ENCODE measurements at regions not wholly inside any gene's neighbourhood (a gene's known extent, or its start where the extent isn't known, plus 50 kb on each side); places are given as distances from the start of the nearest gene placed in this dataset.

DNA sequence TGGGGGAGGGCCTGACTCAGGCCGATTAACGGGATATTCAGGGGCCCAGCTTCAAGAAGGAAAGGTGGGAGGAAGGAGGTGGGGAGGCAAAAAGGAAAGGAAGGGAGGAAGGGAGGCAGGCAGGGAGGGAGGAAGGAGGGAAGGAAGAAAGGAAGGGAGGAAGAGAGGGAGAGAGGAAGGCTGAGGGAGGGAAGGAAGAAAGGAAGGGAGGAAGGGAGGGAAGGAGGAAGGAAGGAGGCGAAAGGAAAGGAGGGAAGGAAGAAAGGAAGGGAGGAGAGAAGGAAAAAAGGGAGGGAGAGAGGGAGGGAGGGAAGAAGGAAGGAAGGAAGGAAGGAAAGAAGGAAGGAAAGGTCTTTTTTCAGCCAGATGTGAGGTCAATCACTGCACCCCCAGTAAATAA lies 85.3 kb downstream of the C1QL2 start:
- Histone ChIP-seq H3K9me3 (no peaks in the 10 kb centered on the region), H3K27me3 (peaks cover 0 to 44% (median 0%) of the 10 kb centered on the region in 4 donors), H3K4me1 (no peaks in the 10 kb centered on the region), H3K4me3 (no peak overlapping the region), H3K36me3 (no peaks in the 10 kb centered on the region), H3K27ac (replicated peaks in 1 of 4) (no peak overlapping the region)
- TF ChIP-seq POLR2A (IDR thresholded peaks at IDR 0.05; ENCODE audit: low read depth) (no peak), POLR2AphosphoS5 (IDR thresholded peaks at IDR 0.05) (no peak), EP300 (IDR thresholded peaks at IDR 0.05) (no peak)
- TF ChIP-seq, protein P1, sequence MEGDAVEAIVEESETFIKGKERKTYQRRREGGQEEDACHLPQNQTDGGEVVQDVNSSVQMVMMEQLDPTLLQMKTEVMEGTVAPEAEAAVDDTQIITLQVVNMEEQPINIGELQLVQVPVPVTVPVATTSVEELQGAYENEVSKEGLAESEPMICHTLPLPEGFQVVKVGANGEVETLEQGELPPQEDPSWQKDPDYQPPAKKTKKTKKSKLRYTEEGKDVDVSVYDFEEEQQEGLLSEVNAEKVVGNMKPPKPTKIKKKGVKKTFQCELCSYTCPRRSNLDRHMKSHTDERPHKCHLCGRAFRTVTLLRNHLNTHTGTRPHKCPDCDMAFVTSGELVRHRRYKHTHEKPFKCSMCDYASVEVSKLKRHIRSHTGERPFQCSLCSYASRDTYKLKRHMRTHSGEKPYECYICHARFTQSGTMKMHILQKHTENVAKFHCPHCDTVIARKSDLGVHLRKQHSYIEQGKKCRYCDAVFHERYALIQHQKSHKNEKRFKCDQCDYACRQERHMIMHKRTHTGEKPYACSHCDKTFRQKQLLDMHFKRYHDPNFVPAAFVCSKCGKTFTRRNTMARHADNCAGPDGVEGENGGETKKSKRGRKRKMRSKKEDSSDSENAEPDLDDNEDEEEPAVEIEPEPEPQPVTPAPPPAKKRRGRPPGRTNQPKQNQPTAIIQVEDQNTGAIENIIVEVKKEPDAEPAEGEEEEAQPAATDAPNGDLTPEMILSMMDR (IDR thresholded peaks at IDR 0.05) = no peak
- WGBS = 25% methylated on average over 3 of the region's 3 CpGs
- intact Hi-C loops (cut with DNase I) = no loop called here
- DNase-seq (ENCODE audit: extremely low spot score) = no peak

DNA sequence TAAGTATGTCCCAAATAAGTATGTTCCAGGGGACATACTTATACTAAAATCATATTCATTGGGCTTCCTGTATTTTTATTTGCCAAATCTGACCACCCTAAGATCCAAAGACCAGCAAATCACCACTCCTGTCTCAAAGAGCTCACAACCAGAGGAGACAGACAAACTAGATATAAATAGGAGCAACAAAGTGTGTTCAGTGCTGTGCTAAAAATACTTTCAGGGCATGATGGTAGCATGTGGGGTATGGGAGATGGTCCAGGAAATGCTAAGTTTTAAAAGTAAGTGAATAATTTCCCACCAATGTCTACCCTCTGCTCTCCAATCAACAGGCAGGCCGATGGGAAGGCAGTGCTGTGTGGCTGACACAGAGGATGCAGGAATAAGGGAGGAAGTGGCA lies 87.1 kb downstream of the C1QL2 start:
- no peak for DNase-seq (ENCODE audit: extremely low spot score)
- Histone ChIP-seq H3K9me3 (no peaks in the 10 kb centered on the region), H3K27ac (replicated peaks in 1 of 4) (no peak overlapping the region), H3K4me1 (no peaks in the 10 kb centered on the region), H3K4me3 (no peak overlapping the region), H3K27me3 (peaks cover 0 to 46% (median 0%) of the 10 kb centered on the region in 4 donors), H3K36me3 (no peaks in the 10 kb centered on the region)
- TF ChIP-seq EP300 (IDR thresholded peaks at IDR 0.05) (no peak), POLR2AphosphoS5 (IDR thresholded peaks at IDR 0.05) (no peak), POLR2A (IDR thresholded peaks at IDR 0.05; ENCODE audit: low read depth) (no peak)
- TF ChIP-seq, protein P1 (IDR thresholded peaks at IDR 0.05) = no peak
- WGBS = 72% methylated on average over 1 of the region's 1 CpG
- intact Hi-C loops (cut with DNase I) = no loop called here

DNA sequence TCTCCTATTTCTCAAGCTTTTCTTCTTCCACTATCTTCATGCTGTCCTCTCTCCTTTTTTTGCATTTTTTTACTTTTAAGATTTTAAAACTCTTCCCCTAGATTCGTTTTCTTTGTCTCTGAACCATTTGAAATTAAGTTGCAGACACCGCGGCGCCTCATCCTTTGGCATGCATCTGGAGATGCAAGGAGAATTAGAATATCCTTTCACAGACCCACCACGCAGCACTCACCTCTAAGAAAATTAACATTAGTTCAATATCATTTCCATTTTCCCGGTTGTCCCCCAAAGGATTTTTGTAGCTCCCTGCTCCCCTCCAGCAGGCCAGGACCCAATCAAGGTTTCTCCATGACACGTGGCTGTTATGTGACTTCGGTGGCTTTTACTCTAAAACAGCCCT lies 88.8 kb downstream of the C1QL2 start:
- peaks cover 0 to 32% (median 0%) of the 10 kb centered on the region in 4 donors for H3K27me3 ChIP-seq
- no peaks in the 10 kb centered on the region for H3K4me1 ChIP-seq
- no peak overlapping the region for H3K27ac ChIP-seq (replicated peaks in 1 of 4)
- DNase-seq (ENCODE audit: extremely low spot score) = no peak
- no peaks in the 10 kb centered on the region for H3K9me3 ChIP-seq
- H3K36me3 ChIP-seq = no peaks in the 10 kb centered on the region
- intact Hi-C loops (cut with DNase I) = no loop called here
- 60% methylated on average over 8 of the region's 8 CpGs for WGBS
- H3K4me3 ChIP-seq = no peak overlapping the region
- TF ChIP-seq EP300 (IDR thresholded peaks at IDR 0.05) (no peak), POLR2AphosphoS5 (IDR thresholded peaks at IDR 0.05) (no peak), POLR2A (IDR thresholded peaks at IDR 0.05; ENCODE audit: low read depth) (no peak)
- TF ChIP-seq, protein P1 (IDR thresholded peaks at IDR 0.05) = no peak

DNA sequence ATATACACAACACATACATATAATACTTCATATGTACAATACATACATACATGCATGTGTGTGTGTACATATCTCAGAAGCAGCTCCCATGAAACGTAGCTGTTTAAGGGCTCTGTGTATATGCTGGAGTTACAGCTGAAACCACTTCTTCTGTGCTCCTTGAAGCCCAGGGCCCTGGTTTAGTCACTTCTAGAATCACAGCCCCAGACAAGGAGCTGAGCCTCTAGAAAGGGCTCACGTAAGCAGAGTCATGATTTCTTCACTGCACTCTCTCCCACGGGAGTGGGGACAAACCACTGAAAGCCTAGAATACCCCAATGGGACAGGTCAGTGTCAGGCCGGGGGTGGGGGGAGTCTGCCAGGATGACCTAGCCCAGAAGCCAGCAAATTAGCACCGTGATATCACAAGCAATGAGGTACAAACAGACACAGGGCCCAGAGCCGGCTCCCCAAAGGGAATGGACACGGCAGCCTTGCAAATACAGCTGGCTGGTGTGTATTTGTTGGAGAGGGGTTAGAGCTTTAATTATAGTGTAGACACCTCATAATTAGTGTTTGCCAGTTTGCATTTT lies 90.3 kb downstream of the C1QL2 start:
- no peaks in the 10 kb centered on the region for H3K4me1 ChIP-seq
- H3K4me3 ChIP-seq = no peak overlapping the region
- 56% methylated on average over 5 of the region's 7 CpGs for WGBS
- H3K9me3 ChIP-seq = peaks cover 0 to 4% (median 1%) of the 10 kb centered on the region in 4 donors
- intact Hi-C loops (cut with DNase I) = no loop called here
- no peak for DNase-seq (ENCODE audit: extremely low spot score)
- TF ChIP-seq POLR2AphosphoS5 (IDR thresholded peaks at IDR 0.05) (no peak), POLR2A (IDR thresholded peaks at IDR 0.05; ENCODE audit: low read depth) (no peak), EP300 (IDR thresholded peaks at IDR 0.05) (no peak)
- TF ChIP-seq, protein P1 (IDR thresholded peaks at IDR 0.05) = no peak
- H3K27ac ChIP-seq (replicated peaks in 1 of 4) = no peak overlapping the region
- no peaks in the 10 kb centered on the region for H3K36me3 ChIP-seq
- H3K27me3 ChIP-seq = peaks cover 0 to 26% (median 0%) of the 10 kb centered on the region in 4 donors

DNA sequence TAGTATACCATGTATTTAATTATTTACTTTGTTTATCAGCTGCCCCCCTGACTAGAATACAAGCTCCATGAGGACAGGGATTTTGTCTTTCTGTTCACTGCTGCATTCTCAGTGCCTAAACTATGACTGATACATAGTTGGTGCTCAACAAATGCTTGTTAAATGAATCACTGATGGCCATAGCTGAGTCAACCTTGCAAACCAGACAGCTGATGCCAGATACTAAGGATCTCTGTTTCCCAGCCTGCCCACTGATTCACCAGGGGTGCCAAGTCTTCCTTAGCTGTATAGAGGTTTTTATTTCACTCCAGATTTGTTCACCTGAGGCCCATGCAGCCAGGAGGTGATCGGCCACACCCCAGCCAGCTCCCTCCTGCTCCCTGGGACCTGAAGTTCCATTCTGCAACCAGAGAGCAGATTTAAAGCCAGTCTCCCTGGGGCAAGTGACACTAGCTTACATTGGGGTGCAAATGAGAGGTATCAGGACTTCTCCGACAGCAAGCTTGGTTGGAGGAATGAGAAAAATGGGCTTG lies 92.2 kb downstream of the C1QL2 start:
- no peaks in the 10 kb centered on the region for H3K4me1 ChIP-seq
- TF ChIP-seq EP300 (IDR thresholded peaks at IDR 0.05) (no peak), POLR2AphosphoS5 (IDR thresholded peaks at IDR 0.05) (no peak), POLR2A (IDR thresholded peaks at IDR 0.05; ENCODE audit: low read depth) (no peak)
- TF ChIP-seq, protein P1 (IDR thresholded peaks at IDR 0.05) = no peak
- peaks cover 0 to 4% (median 1%) of the 10 kb centered on the region in 4 donors for H3K9me3 ChIP-seq
- peak; percentile 81 for DNase-seq (ENCODE audit: extremely low spot score)
- peaks cover 0 to 8% (median 0%) of the 10 kb centered on the region in 4 donors for H3K27me3 ChIP-seq
- intact Hi-C loops (cut with DNase I) = no loop called here
- H3K36me3 ChIP-seq = no peaks in the 10 kb centered on the region
- H3K27ac ChIP-seq (replicated peaks in 1 of 4) = no peak overlapping the region
- 92% methylated on average over 2 of the region's 2 CpGs for WGBS
- H3K4me3 ChIP-seq = no peak overlapping the region

Data from esophagus muscularis mucosa (tissue), 4 donors.